NCI-H460 (cell line): ENCODE measurements at regions not wholly inside any gene's neighbourhood (a gene's known extent, or its start where the extent isn't known, plus 50 kb on each side); places are given as distances from the start of the nearest gene placed in this dataset.
"Not testable (repeated sequence)": the region's sequence is repeated elsewhere in the genome, so short reads cannot be mapped to it uniquely, and the experiment has no call there.

ENCODE experiments used
- DNase-seq: peaks from one replicate; pipeline ENCODE4 v3.0.0-alpha.2; 2016; ENCODE audit warnings: low read depth; ENCODE audit errors: extremely low read depth

- DNase-seq = no peak
Measured at GRCh38 chr5:67612961-67613360, 416.4 kb upstream of the CD180 start.

GRCh38 chr5:67610186-67610912, 413.8 kb upstream of the CD180 start:
- no peak for DNase-seq

- DNase-seq = no peak
Measured at GRCh38 chr5:67607958-67608357, 411.4 kb upstream of the CD180 start.

- DNase-seq = no peak
Measured at GRCh38 chr5:67606586-67606947, 410.0 kb upstream of the CD180 start.

GRCh38 chr5:67605730-67606585, 409.4 kb upstream of the CD180 start:
- no peak for DNase-seq

GRCh38 chr5:67591491-67591890, 394.9 kb upstream of the CD180 start:
- DNase-seq = no peak

- no peak for DNase-seq
Measured at GRCh38 chr5:67588389-67588788, 391.8 kb upstream of the CD180 start.

GRCh38 chr5:67581203-67581602, 384.6 kb upstream of the CD180 start:
- DNase-seq = no peak

GRCh38 chr5:67578011-67578410, 381.4 kb upstream of the CD180 start:
- no peak for DNase-seq

- DNase-seq = no peak
Measured at GRCh38 chr5:67577424-67577823, 380.8 kb upstream of the CD180 start.

GRCh38 chr5:67576112-67576511, 379.5 kb upstream of the CD180 start:
- no peak for DNase-seq

- no peak for DNase-seq
Measured at GRCh38 chr5:67575087-67575486, 378.5 kb upstream of the CD180 start.

- DNase-seq = no peak
Measured at GRCh38 chr5:67561151-67561932, 364.7 kb upstream of the CD180 start.

GRCh38 chr5:67552773-67553172, 356.2 kb upstream of the CD180 start:
- no peak for DNase-seq

- no peak for DNase-seq
Measured at GRCh38 chr5:67549947-67550346, 353.3 kb upstream of the CD180 start.

- DNase-seq = no peak
Measured at GRCh38 chr5:67549296-67549618, 352.7 kb upstream of the CD180 start.

- no peak for DNase-seq
Measured at GRCh38 chr5:67548520-67549295, 352.1 kb upstream of the CD180 start.

GRCh38 chr5:67547682-67548081, 351.1 kb upstream of the CD180 start:
- no peak for DNase-seq

- DNase-seq = not testable (repeated sequence)
Measured at GRCh38 chr5:67544942-67545341, 348.3 kb upstream of the CD180 start.

GRCh38 chr5:67543720-67544270, 347.2 kb upstream of the CD180 start:
- no peak for DNase-seq
